Fibroblast of lung (primary cell): ENCODE measurements at regions not wholly inside any gene's neighbourhood (a gene's known extent, or its start where the extent isn't known, plus 50 kb on each side); places are given as distances from the start of the nearest gene placed in this dataset.
"Not testable (repeated sequence)": the region's sequence is repeated elsewhere in the genome, so short reads cannot be mapped to it uniquely, and the experiment has no call there.

Experiments
- CTCF ChIP-seq, 2 donors: IDR thresholded peaks in 1 of 2; conservative IDR thresholded peaks in 1 of 2; 1 replicate in 1 of 2; 2 replicates in 1 of 2; pipeline ENCODE4 v1.5.1; 2011 to 2012; ENCODE audit warnings: low read length in 2 of 2, control low read depth in 1 of 2, inconsistent platforms in 1 of 2, low read depth in 1 of 2, mild to moderate bottlenecking in 1 of 2
- EZH2 ChIP-seq: IDR thresholded peaks from 2 replicates; pipeline ENCODE4 v1.5.1; 2012; ENCODE audit warnings: low read length, control low read depth, mild to moderate bottlenecking; ENCODE audit errors: missing control alignments

GRCh38 chr2:87255410-87255809, 233.8 kb upstream of the PLGLB1 start:
- not testable (repeated sequence) for TF ChIP-seq CTCF (conservative IDR thresholded peaks at IDR 0.05 in 1 of 2, IDR thresholded peaks at IDR 0.05 in 1 of 2; ENCODE audit: low read depth in 1 of 2, low read length in 2 of 2); EZH2
